HEK293T (cell line): ENCODE measurements at regions not wholly inside any gene's neighbourhood (a gene's known extent, or its start where the extent isn't known, plus 50 kb on each side); places are given as distances from the start of the nearest gene placed in this dataset.

Experiments
- BHLHE40 ChIP-seq: fragments of 450-650 bp; IDR thresholded peaks from 2 replicates; pipeline ENCODE4 v1.6.1; 2016; ENCODE audit warnings: mild to moderate bottlenecking, moderate library complexity, borderline replicate concordance
- CTBP1 ChIP-seq: fragments of 450-650 bp; IDR thresholded peaks from 2 replicates; pipeline ENCODE4 v1.6.1; 2016; ENCODE audit warnings: borderline replicate concordance
- ELF4 ChIP-seq: fragments of 450-650 bp; IDR thresholded peaks from 2 replicates; pipeline ENCODE4 v1.6.1; 2017; ENCODE audit warnings: antibody characterized with exemption
- FOXA1 ChIP-seq: fragments of 450-650 bp; IDR thresholded peaks from 2 replicates; pipeline ENCODE4 v1.6.1; 2016; ENCODE audit warnings: mild to moderate bottlenecking
- FOXK2 ChIP-seq: fragments of 450-650 bp; IDR thresholded peaks from 2 replicates; pipeline ENCODE4 v1.6.1; 2016; ENCODE audit warnings: mild to moderate bottlenecking
- FOXM1 ChIP-seq: fragments of 450-650 bp; IDR thresholded peaks from 2 replicates; pipeline ENCODE4 v1.6.1; 2017; ENCODE audit warnings: mild to moderate bottlenecking, borderline replicate concordance
- NFRKB ChIP-seq: fragments of 450-650 bp; IDR thresholded peaks from 2 replicates; pipeline ENCODE4 v1.6.1; 2016; ENCODE audit warnings: mild to moderate bottlenecking, moderate library complexity
- SP1 ChIP-seq: fragments of 450-650 bp; IDR thresholded peaks from 2 replicates; pipeline ENCODE4 v1.6.1; 2017
- SUZ12 ChIP-seq: fragments of 450-650 bp; IDR thresholded peaks from 2 replicates; pipeline ENCODE4 v1.6.1; 2016; ENCODE audit warnings: mild to moderate bottlenecking
- ZNF384 ChIP-seq: fragments of 450-650 bp; IDR thresholded peaks from 2 replicates; pipeline ENCODE4 v1.6.1; 2016

DNA sequence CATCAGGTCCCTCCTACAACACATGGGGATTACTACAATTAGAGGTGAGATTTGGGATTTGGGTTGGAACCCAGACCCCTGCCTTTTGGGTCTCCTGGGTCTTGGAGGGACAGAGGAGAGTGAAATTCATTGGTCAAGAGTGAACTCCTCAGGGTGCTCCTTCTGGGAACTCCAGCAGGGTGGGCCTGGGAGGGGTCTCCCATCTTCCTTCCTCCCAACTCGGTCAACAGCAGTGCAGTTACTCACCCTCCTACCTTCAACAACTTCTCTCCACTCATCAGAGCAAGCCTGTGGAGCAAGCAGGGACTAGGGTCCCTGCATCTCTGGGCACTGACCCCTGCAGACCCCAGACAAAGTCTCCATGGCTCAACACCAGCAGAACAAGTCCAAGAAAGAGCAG, 89.3 kb upstream of the TMPRSS2 start:
- no peak for TF ChIP-seq FOXK2
- TF ChIP-seq BHLHE40: no peak
- TF ChIP-seq ZNF384: no peak
- no peak for TF ChIP-seq FOXA1
- no peak for TF ChIP-seq FOXM1
- no peak for TF ChIP-seq SP1
- TF ChIP-seq NFRKB: no peak
- no peak for TF ChIP-seq SUZ12
- no peak for TF ChIP-seq ELF4
- TF ChIP-seq CTBP1: no peak
